Mammary epithelial cell (primary cell): ENCODE measurements at regions not wholly inside any gene's neighbourhood (a gene's known extent, or its start where the extent isn't known, plus 50 kb on each side); places are given as distances from the start of the nearest gene placed in this dataset.

Experiments used
- CTCF ChIP-seq, 2 donors: IDR thresholded peaks in 1 of 2; conservative IDR thresholded peaks in 1 of 2; 2 replicates each; pipeline ENCODE4 v1.5.1; 2011 to 2012; ENCODE audit warnings: inconsistent platforms in 2 of 2, low read length in 2 of 2, mild to moderate bottlenecking in 2 of 2, control low read depth in 1 of 2, low read depth in 1 of 2; ENCODE audit not compliant: insufficient read depth in 1 of 2; ENCODE audit errors: extremely low read depth in 1 of 2
- EZH2 ChIP-seq: IDR thresholded peaks from 2 replicates; pipeline ENCODE4 v1.6.1; 2012; ENCODE audit warnings: low read length, inconsistent platforms, borderline replicate concordance

- TF ChIP-seq CTCF (conservative IDR thresholded peaks at IDR 0.05 in 1 of 2, IDR thresholded peaks at IDR 0.05 in 1 of 2; ENCODE audit: extremely low read depth in 1 of 2, insufficient read depth in 1 of 2, low read depth in 1 of 2, low read length in 2 of 2): no peak
- no peak for TF ChIP-seq EZH2
Measured at GRCh38 chr17:51430591-51430990, 170.2 kb downstream of the UTP18 start.
